ENCODE measurements at regions not wholly inside any gene's neighbourhood (a gene's known extent, or its start where the extent isn't known, plus 50 kb on each side); places are given as distances from the start of the nearest gene placed in this dataset.

- TF ChIP-seq ZNF841 (CRISPR knock-in tag; IDR thresholded peaks at IDR 0.05; ENCODE audit: borderline replicate concordance) (no peak), TAF1 (CRISPR knock-in tag; IDR thresholded peaks at IDR 0.05) (no peak), RELA (CRISPR knock-in tag; IDR thresholded peaks at IDR 0.05) (no peak), ZNF879 (CRISPR knock-in tag; IDR thresholded peaks at IDR 0.05) (no peak), MED13 (CRISPR knock-in tag; IDR thresholded peaks at IDR 0.05) (no peak), RERE (CRISPR knock-in tag; IDR thresholded peaks at IDR 0.05; ENCODE audit: low read depth) (no peak), HNF4A (CRISPR knock-in tag; IDR thresholded peaks at IDR 0.05) (no peak)
- TF ChIP-seq, protein P1, sequence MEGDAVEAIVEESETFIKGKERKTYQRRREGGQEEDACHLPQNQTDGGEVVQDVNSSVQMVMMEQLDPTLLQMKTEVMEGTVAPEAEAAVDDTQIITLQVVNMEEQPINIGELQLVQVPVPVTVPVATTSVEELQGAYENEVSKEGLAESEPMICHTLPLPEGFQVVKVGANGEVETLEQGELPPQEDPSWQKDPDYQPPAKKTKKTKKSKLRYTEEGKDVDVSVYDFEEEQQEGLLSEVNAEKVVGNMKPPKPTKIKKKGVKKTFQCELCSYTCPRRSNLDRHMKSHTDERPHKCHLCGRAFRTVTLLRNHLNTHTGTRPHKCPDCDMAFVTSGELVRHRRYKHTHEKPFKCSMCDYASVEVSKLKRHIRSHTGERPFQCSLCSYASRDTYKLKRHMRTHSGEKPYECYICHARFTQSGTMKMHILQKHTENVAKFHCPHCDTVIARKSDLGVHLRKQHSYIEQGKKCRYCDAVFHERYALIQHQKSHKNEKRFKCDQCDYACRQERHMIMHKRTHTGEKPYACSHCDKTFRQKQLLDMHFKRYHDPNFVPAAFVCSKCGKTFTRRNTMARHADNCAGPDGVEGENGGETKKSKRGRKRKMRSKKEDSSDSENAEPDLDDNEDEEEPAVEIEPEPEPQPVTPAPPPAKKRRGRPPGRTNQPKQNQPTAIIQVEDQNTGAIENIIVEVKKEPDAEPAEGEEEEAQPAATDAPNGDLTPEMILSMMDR (CRISPR knock-in tag; IDR thresholded peaks at IDR 0.05): no peak
Measured at GRCh38 chr5:38790268-38790667, 55.5 kb upstream of the OSMR start.
